Right cardiac atrium (tissue), 5 donors: ENCODE measurements at regions not wholly inside any gene's neighbourhood (a gene's known extent, or its start where the extent isn't known, plus 50 kb on each side); places are given as distances from the start of the nearest gene placed in this dataset.

Source experiments
- ATAC-seq, 2 donors: fragments of 200-7000 bp; cut with Tn5 transposase; one replicate each; pipeline versions ENCODE4 v1.8.0 to v1.9.1; 2020; ENCODE audit warnings: moderate library complexity in 2 of 2, mild to moderate bottlenecking in 1 of 2
- DNase-seq, 3 donors: peaks; one replicate each; pipeline ENCODE4 v3.0.0-alpha.2; 2020
- H3K27ac ChIP-seq: one replicate; pipeline ENCODE4 v1.5.1; 2013; ENCODE audit warnings: mild to moderate bottlenecking, low read length, control low read depth, moderate library complexity
- H3K27me3 ChIP-seq: one replicate; pipeline ENCODE4 v1.6.1; 2013; ENCODE audit not compliant: control insufficient read depth, insufficient read depth
- H3K4me1 ChIP-seq: one replicate; pipeline ENCODE4 v1.6.1; 2013; ENCODE audit warnings: low read length; ENCODE audit not compliant: control insufficient read depth, insufficient read depth
- H3K4me3 ChIP-seq: one replicate; pipeline ENCODE4 v1.5.1; 2013; ENCODE audit warnings: low read length, control low read depth
- H3K9me3 ChIP-seq: one replicate; pipeline ENCODE4 v1.6.1; 2013; ENCODE audit warnings: low read length; ENCODE audit not compliant: control insufficient read depth
- WGBS: extraction: QIAGEN DNeasy Blood & Tissue Kit; methylation state at CpG from one replicate; pipeline ENCODE4 v1.1.7; 2013; 5-methylcytosine and 5-hydroxymethylcytosine counted together
- intact Hi-C, 4 donors: fragments of 100-400 bp; cut with DNase I; formaldehyde crosslinking; loops; one replicate each; pipeline versions ENCODE4 v1.11.0 to v1.14.0; 2022 to 2023
- donor health status: healthy with polysubstance abuse.
- donor health status: DM: no; HTN: yes; CAD: no.
- donor health status: DM: no; HTN: no; CAD: no.
- donor health status: DM: no; HTN: yes; CAD: no; lungs with severe emphysema.
- donor health status: DM: yes; HTN: yes; CAD: no.

GRCh38 chr7:12741951-12742575, 54.6 kb downstream of the ARL4A start:
- DNase-seq (no peak), ATAC-seq (no peak)
- no peaks in the 10 kb centered on the region for H3K4me1 ChIP-seq
- no peak overlapping the region for H3K4me3 ChIP-seq
- no peak overlapping the region for H3K27ac ChIP-seq
- intact Hi-C loops: no loop called here
- no peaks in the 10 kb centered on the region for H3K9me3 ChIP-seq
- H3K27me3 ChIP-seq: no peaks in the 10 kb centered on the region
- WGBS: 28% methylated on average over 1 of the region's 1 CpG

GRCh38 chr7:12746211-12746610, 58.8 kb downstream of the ARL4A start:
- ATAC-seq: no peak
- H3K4me3 ChIP-seq: no peak overlapping the region
- 54% methylated on average over 1 of the region's 1 CpG for WGBS
- no peaks in the 10 kb centered on the region for H3K9me3 ChIP-seq
- no peaks in the 10 kb centered on the region for H3K4me1 ChIP-seq
- H3K27ac ChIP-seq: no peak overlapping the region
- no peaks in the 10 kb centered on the region for H3K27me3 ChIP-seq
- no peak for DNase-seq
- intact Hi-C loops: no loop called here

DNA sequence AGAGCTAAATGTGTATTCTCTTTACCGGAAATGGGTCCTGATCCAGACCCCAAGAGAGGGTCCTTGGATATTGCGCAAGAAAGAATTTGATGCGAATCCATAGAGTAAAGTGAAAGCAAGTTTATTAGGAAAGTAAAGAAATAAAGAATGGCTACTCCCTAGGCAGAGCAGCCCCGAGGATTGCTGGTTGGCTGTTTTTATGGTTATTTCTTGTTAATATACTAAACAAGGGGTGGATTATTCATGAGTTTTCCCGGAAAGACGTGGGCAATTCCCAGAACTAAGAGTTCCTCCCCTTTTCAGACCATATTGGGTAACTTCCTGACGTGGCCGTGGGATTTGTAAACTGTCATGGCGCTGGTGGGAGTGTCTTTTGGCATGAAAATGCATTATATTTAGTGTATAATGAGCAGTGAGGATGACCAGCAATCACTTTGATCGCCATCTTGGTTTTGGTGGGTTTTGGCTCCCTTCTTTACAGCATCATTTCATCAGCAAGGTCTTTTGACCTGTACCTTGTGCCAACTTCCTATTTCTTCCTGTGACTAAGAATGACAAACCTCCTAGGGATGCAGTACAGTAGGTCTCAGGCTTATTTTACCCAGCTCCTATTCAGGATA, 60.4 kb downstream of the ARL4A start:
- DNase-seq (no peak), ATAC-seq (no peak)
- Histone ChIP-seq H3K4me3 (no peak overlapping the region), H3K4me1 (no peaks in the 10 kb centered on the region), H3K27me3 (no peaks in the 10 kb centered on the region), H3K9me3 (no peaks in the 10 kb centered on the region), H3K27ac (no peak overlapping the region)
- intact Hi-C loops: no loop called here
- 94% methylated on average over 10 of the region's 10 CpGs for WGBS

DNA sequence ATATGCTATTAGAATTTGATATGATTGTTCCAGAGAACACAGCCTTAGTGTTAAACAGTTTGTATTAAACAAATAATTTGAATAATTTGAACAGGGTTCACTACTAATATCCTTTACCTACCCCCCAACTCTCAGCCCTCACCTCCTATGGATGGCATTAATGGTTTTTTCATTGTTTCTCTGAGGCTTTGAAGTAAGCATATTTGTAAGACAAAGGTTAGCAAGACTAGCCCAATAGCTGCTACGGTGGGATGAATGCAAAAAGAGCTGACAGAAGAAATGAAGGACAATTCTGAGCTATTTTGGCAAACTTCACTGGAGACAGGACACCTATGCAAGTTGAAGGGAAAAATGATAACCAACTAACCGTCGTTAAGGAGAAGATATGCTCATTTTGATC, 61.6 kb downstream of the ARL4A start:
- no peak overlapping the region for H3K4me3 ChIP-seq
- H3K4me1 ChIP-seq: no peaks in the 10 kb centered on the region
- no peak overlapping the region for H3K27ac ChIP-seq
- DNase-seq (no peak), ATAC-seq (no peak)
- no peaks in the 10 kb centered on the region for H3K9me3 ChIP-seq
- intact Hi-C loops: no loop called here
- WGBS: 82% methylated on average over 3 of the region's 3 CpGs
- no peaks in the 10 kb centered on the region for H3K27me3 ChIP-seq

DNA sequence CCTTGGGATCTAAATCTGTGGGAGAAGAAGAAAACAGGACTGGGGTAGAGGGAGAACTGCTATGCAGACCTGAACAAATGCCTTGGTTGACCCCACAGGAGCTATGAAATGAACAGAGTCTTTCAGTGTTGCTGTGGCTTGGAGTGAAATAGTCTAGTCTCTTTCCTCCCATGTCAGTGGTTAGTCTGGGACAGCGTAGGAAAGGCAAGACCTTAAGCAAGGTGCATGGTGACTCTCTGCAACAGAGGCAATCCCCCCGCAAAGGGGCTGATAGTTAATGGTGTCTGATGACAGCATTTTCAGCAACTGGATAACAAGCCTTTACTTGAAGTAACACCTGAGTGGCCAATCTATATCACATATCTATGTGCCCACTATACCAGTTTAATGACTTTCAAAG, 62.3 kb downstream of the ARL4A start:
- no peak for DNase-seq
- WGBS: 97% methylated on average over 2 of the region's 2 CpGs

DNA sequence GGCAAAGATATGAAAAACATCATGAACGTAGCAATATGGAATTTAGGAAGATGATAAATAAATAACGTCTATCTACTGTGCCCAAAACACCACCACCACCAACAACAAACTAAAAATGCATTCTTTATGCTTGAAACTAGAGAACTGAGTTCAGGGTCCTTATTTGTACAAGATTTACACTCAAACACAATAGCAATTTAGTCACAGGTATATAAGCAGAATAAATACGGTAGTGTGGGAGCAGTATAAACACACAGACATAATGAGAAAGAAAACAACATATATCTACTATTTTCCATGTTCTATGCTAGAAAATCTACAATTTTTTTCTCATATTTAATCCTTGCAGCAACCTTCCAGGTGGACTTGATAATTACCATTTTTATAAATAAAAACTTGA, 64.3 kb downstream of the ARL4A start:
- Histone ChIP-seq H3K4me1 (peaks cover 2% of the 10 kb centered on the region), H3K4me3 (no peak overlapping the region), H3K27me3 (no peaks in the 10 kb centered on the region), H3K27ac (no peak overlapping the region), H3K9me3 (no peaks in the 10 kb centered on the region)
- WGBS: 84% methylated on average over 3 of the region's 3 CpGs
- no peak for DNase-seq
- intact Hi-C loops: no loop called here
- ATAC-seq: no peak

More for the DNA sequence above, 62.3 kb downstream of the ARL4A start:
- no peak overlapping the region for H3K27ac ChIP-seq
- ATAC-seq: no peak
- H3K9me3 ChIP-seq: no peaks in the 10 kb centered on the region
- H3K27me3 ChIP-seq: no peaks in the 10 kb centered on the region
- H3K4me3 ChIP-seq: no peak overlapping the region
- peaks cover 2% of the 10 kb centered on the region for H3K4me1 ChIP-seq
- intact Hi-C loops: no loop called here

- Histone ChIP-seq H3K27me3 (no peaks in the 10 kb centered on the region), H3K27ac (no peak overlapping the region), H3K4me1 (peaks cover 2% of the 10 kb centered on the region), H3K4me3 (no peak overlapping the region), H3K9me3 (no peaks in the 10 kb centered on the region)
- WGBS: 57% methylated on average over 3 of the region's 3 CpGs
- intact Hi-C loops: no loop called here
- peak in 1 of 3 donors; percentile 40 for DNase-seq
- peak; percentile 45 to 84 for ATAC-seq
Measured at GRCh38 chr7:12754179-12754578, 66.7 kb downstream of the ARL4A start.

DNA sequence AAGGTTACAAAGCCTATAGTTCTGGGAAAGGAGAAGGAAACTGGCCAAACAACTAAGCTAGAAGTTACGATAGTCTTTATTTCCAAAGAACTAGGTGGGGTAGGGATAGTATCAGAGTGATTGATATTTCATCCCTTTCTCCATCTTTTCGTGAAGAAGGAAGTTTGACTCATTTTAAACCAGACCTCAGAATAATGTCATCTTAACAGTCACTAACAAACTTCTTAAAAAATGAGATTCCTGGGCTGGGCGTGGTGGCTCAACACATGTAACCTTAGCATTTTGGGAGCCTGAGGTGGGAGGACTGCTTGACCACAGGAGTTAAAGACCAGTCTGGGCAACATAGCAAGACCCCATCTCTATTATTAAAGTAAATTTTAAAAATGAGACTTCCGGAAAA, 69.4 kb downstream of the ARL4A start:
- ATAC-seq (no peak), DNase-seq (no peak)
- Histone ChIP-seq H3K4me3 (no peak overlapping the region), H3K9me3 (no peaks in the 10 kb centered on the region), H3K27me3 (no peaks in the 10 kb centered on the region), H3K4me1 (peaks cover 2% of the 10 kb centered on the region), H3K27ac (no peak overlapping the region)
- intact Hi-C loops: no loop called here
- 88% methylated on average over 4 of the region's 4 CpGs for WGBS

- intact Hi-C loops: no loop called here
- no peak overlapping the region for H3K27ac ChIP-seq
- no peaks in the 10 kb centered on the region for H3K27me3 ChIP-seq
- peak in 1 of 2 donors; percentile 40 for ATAC-seq
- WGBS: 49% methylated on average over 3 of the region's 3 CpGs
- DNase-seq: peak in 1 of 3 donors; percentile 24
- no peak overlapping the region for H3K4me3 ChIP-seq
- peaks cover 2% of the 10 kb centered on the region for H3K4me1 ChIP-seq
- no peaks in the 10 kb centered on the region for H3K9me3 ChIP-seq
Measured at GRCh38 chr7:12757443-12757842, 70.0 kb downstream of the ARL4A start.

GRCh38 chr7:12759151-12759550, 71.7 kb downstream of the ARL4A start:
- Histone ChIP-seq H3K4me3 (no peak overlapping the region), H3K27me3 (no peaks in the 10 kb centered on the region), H3K9me3 (no peaks in the 10 kb centered on the region), H3K27ac (no peak overlapping the region), H3K4me1 (peaks cover 2% of the 10 kb centered on the region)
- no peak for DNase-seq
- intact Hi-C loops: no loop called here
- no peak for ATAC-seq
- 25% methylated on average over 1 of the region's 1 CpG for WGBS

DNA sequence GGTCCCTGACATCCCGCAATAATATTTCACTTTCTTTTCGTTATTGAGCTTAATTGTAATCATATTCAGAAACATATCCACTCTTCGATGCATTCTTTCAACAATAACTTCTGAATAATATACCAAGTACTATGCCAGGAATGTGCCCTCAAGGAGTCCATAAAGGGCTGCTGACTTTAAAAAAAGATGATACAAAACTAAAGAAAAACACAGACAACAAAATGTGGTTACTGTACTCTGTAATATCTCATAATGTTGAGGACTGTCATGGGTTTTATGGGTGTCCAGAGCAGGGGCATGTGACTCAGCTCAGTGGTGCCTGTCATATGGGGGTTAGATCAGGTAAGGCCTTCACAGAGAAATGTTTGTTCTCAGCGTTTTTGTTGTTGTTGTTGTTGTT, 73.7 kb downstream of the ARL4A start:
- Histone ChIP-seq H3K27ac (no peak overlapping the region), H3K4me3 (no peak overlapping the region), H3K4me1 (no peaks in the 10 kb centered on the region), H3K9me3 (no peaks in the 10 kb centered on the region), H3K27me3 (no peaks in the 10 kb centered on the region)
- WGBS: 92% methylated on average over 4 of the region's 4 CpGs
- ATAC-seq (no peak), DNase-seq (no peak)
- intact Hi-C loops: no loop called here

DNA sequence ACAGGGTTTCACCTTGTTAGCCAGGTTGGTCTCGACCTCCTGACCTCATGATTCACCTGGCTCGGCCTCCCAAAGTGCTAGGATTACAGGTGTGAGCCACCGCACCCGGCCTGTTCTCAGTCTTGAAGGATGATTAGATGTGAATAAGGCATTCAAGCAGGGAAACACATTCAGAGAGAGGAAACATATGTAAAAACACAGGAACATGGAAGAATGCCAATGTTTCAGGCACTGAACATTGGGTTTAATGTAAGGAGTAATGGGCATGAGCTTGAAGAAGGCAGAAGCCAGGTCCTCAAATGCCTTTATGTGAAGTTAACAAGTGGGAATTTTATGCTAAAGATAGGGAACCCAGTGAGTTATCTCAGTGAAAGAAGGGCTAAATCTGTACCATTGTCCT, 74.3 kb downstream of the ARL4A start:
- H3K9me3 ChIP-seq: no peaks in the 10 kb centered on the region
- no peak overlapping the region for H3K4me3 ChIP-seq
- ATAC-seq (no peak), DNase-seq (no peak)
- WGBS: 81% methylated on average over 4 of the region's 4 CpGs
- intact Hi-C loops: no loop called here
- H3K27ac ChIP-seq: no peak overlapping the region
- no peaks in the 10 kb centered on the region for H3K27me3 ChIP-seq
- no peaks in the 10 kb centered on the region for H3K4me1 ChIP-seq
